ENCODE measurements at regions not wholly inside any gene's neighbourhood (a gene's known extent, or its start where the extent isn't known, plus 50 kb on each side); places are given as distances from the start of the nearest gene placed in this dataset.

- TF ChIP-seq CTCF (IDR thresholded peaks at IDR 0.05) (no peak), POLR2A (IDR thresholded peaks at IDR 0.05) (no peak)
These were observed 164.4 kb upstream of the ASIC2 start for GRCh38 chr17:33457477-33457876.

Measured in esophagus squamous epithelium (tissue), 4 donors.